Parathyroid adenoma (tissue), 2 donors: ENCODE measurements at regions not wholly inside any gene's neighbourhood (a gene's known extent, or its start where the extent isn't known, plus 50 kb on each side); places are given as distances from the start of the nearest gene placed in this dataset.
"Not testable (repeated sequence)": the region's sequence is repeated elsewhere in the genome, so short reads cannot be mapped to it uniquely, and the experiment has no call there.

Experiments
- H2AFZ ChIP-seq: fragments of 300-600 bp; sonication (generic); one replicate; pipeline ENCODE4 v1.7.0; 2017; ENCODE audit warnings: antibody characterized with exemption, mild to moderate bottlenecking
- H3K27ac ChIP-seq: fragments of 300-600 bp; sonication (generic); one replicate; pipeline ENCODE4 v1.7.0; 2017
- H3K27me3 ChIP-seq: fragments of 300-600 bp; sonication (generic); one replicate; pipeline ENCODE4 v1.7.0; 2017; ENCODE audit warnings: low read length; ENCODE audit not compliant: control insufficient read depth, insufficient read depth
- H3K36me3 ChIP-seq: fragments of 300-600 bp; sonication (generic); one replicate; pipeline ENCODE4 v1.7.0; 2017; ENCODE audit warnings: low read length; ENCODE audit not compliant: control insufficient read depth, insufficient read depth
- H3K4me1 ChIP-seq: fragments of 300-600 bp; sonication (generic); one replicate; pipeline ENCODE4 v1.7.0; 2017; ENCODE audit warnings: control low read depth
- H3K4me2 ChIP-seq: fragments of 300-600 bp; sonication (generic); one replicate; pipeline ENCODE4 v1.7.0; 2017; ENCODE audit warnings: low read length
- H3K4me3 ChIP-seq: fragments of 300-600 bp; sonication (generic); one replicate; pipeline ENCODE4 v1.7.0; 2017; ENCODE audit warnings: low read depth, low read length
- H3K79me2 ChIP-seq: fragments of 300-600 bp; sonication (generic); one replicate; pipeline ENCODE4 v1.7.0; 2017; ENCODE audit warnings: control low read depth
- H3K9ac ChIP-seq: fragments of 300-600 bp; sonication (generic); one replicate; pipeline ENCODE4 v1.7.0; 2017; ENCODE audit warnings: mild to moderate bottlenecking
- H3K9me3 ChIP-seq: fragments of 300-600 bp; sonication (generic); one replicate; pipeline ENCODE4 v1.7.0; 2017; ENCODE audit warnings: low read length; ENCODE audit not compliant: control insufficient read depth
- TF ChIP-seq, protein P1 (sequence below): fragments of 300-600 bp; sonication (generic); IDR thresholded peaks from one replicate; pipeline ENCODE4 v1.7.0; 2017; ENCODE audit warnings: antibody characterized with exemption, mild to moderate bottlenecking
- donor health status: primary hyperparathyroidism.

DNA sequence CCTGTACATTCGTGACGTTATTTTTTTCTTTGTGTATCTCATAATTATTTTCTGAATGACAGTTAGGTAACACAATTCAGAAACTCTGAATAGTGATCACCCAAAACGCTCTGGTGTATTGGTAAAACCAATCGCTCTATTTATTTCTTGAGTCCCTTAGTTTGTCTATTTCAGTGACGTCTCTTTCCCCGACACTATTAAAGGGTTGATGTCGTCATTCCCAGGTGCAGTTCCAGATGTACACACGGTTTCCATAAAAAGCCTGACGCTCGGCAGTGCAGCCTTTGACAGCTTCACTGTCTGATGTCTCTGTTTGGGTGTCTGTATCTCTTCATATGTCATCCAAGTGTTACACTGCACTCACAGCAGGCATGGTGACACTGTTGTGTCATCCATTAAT, 701.4 kb downstream of the TMEM121 start:
- Histone ChIP-seq H3K79me2 (no peaks in the 10 kb centered on the region), H3K4me1 (no peaks in the 10 kb centered on the region), H2AFZ (no peak overlapping the region), H3K27ac (no peak overlapping the region), H3K4me2 (no peak overlapping the region), H3K9ac (no peak overlapping the region), H3K9me3 (no peaks in the 10 kb centered on the region), H3K36me3 (no peaks in the 10 kb centered on the region), H3K4me3 (no peak overlapping the region), H3K27me3 (no peaks in the 10 kb centered on the region)
- TF ChIP-seq, protein P1, sequence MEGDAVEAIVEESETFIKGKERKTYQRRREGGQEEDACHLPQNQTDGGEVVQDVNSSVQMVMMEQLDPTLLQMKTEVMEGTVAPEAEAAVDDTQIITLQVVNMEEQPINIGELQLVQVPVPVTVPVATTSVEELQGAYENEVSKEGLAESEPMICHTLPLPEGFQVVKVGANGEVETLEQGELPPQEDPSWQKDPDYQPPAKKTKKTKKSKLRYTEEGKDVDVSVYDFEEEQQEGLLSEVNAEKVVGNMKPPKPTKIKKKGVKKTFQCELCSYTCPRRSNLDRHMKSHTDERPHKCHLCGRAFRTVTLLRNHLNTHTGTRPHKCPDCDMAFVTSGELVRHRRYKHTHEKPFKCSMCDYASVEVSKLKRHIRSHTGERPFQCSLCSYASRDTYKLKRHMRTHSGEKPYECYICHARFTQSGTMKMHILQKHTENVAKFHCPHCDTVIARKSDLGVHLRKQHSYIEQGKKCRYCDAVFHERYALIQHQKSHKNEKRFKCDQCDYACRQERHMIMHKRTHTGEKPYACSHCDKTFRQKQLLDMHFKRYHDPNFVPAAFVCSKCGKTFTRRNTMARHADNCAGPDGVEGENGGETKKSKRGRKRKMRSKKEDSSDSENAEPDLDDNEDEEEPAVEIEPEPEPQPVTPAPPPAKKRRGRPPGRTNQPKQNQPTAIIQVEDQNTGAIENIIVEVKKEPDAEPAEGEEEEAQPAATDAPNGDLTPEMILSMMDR, result no peak

DNA sequence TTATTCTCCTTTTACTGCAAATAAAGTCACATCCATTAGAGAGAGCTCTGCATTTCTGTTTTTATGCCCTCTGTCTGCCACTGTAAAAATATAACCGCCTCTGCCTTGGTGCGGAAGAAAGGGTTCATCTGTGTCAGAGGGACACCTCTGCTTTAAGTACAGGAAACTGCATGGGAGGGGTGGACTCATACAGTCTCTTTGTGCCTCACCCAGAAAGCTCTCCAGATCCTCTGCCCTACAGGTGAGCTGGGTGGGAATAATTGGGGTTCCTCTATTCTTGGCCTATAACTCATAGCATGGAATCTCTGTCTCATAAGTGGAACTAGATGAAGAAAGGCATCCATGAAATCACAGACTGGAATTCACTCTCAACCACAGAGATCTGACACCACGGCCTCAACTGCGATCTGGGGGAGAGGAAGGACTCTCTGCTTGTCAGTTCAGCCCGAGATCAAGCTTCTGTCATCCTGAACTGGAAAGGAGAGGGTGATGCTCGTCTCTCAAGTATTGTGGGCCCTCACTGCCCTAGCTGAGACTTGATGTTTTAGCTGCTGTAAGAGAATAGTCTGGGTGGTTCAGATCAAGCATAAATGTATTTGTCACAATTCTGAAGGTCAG, 702.3 kb downstream of the TMEM121 start:
- H2AFZ ChIP-seq, result no peak overlapping the region
- no peaks in the 10 kb centered on the region for H3K9me3 ChIP-seq
- H3K36me3 ChIP-seq, result no peaks in the 10 kb centered on the region
- H3K27ac ChIP-seq, result no peak overlapping the region
- no peaks in the 10 kb centered on the region for H3K79me2 ChIP-seq
- no peaks in the 10 kb centered on the region for H3K27me3 ChIP-seq
- no peak overlapping the region for H3K4me2 ChIP-seq
- no peak overlapping the region for H3K4me3 ChIP-seq
- TF ChIP-seq, protein P1, result no peak
- H3K9ac ChIP-seq, result no peak overlapping the region
- H3K4me1 ChIP-seq, result no peaks in the 10 kb centered on the region

DNA sequence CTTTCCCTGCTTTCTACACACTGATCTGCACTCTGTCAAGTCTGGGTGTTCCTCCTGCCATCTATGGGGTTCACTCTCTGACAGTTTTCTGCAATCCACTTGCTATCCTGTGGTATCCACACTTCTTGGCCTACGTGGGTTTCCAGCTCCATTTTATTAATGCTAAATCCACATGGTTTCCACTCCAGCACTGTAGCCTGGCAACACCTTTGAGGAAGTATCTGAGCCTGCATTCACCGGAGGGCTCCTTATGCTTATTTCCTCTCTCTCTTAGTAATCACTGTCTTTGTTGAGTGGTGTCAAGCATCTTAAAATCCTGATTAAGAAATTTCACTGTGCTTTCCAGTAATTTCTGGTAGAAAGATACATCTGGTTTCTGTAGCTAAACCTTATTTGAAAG, 703.7 kb downstream of the TMEM121 start:
- H3K79me2 ChIP-seq, result no peaks in the 10 kb centered on the region
- no peak overlapping the region for H3K9ac ChIP-seq
- H3K36me3 ChIP-seq, result no peaks in the 10 kb centered on the region
- no peaks in the 10 kb centered on the region for H3K4me1 ChIP-seq
- TF ChIP-seq, protein P1, result no peak
- H3K4me3 ChIP-seq, result no peak overlapping the region
- H3K27me3 ChIP-seq, result no peaks in the 10 kb centered on the region
- no peaks in the 10 kb centered on the region for H3K9me3 ChIP-seq
- H3K27ac ChIP-seq, result no peak overlapping the region
- no peak overlapping the region for H3K4me2 ChIP-seq
- H2AFZ ChIP-seq, result no peak overlapping the region

DNA sequence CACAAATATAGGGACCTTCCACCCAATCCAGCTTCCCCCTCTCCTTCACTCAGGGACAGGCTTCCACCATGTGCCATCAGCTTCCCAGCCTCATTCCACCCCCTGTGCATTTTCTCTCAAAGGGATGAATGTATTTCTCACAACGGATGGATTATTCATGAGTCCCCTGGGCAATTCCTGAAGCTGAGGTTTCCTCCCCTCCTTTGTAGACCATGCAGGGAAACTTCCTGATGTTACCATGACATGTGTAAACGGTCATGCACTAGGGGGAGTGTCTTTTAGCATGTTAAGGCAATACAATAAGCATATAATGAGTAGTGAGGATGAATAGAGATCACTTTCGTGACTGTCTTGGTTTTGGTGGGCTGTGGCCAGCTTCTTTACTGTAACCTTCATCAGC, 706.8 kb downstream of the TMEM121 start:
- not testable (repeated sequence) for H3K4me1 ChIP-seq, H3K9ac ChIP-seq, H2AFZ ChIP-seq, H3K27me3 ChIP-seq, H3K79me2 ChIP-seq, H3K4me2 ChIP-seq, H3K36me3 ChIP-seq, H3K4me3 ChIP-seq, H3K9me3 ChIP-seq, H3K27ac ChIP-seq

DNA sequence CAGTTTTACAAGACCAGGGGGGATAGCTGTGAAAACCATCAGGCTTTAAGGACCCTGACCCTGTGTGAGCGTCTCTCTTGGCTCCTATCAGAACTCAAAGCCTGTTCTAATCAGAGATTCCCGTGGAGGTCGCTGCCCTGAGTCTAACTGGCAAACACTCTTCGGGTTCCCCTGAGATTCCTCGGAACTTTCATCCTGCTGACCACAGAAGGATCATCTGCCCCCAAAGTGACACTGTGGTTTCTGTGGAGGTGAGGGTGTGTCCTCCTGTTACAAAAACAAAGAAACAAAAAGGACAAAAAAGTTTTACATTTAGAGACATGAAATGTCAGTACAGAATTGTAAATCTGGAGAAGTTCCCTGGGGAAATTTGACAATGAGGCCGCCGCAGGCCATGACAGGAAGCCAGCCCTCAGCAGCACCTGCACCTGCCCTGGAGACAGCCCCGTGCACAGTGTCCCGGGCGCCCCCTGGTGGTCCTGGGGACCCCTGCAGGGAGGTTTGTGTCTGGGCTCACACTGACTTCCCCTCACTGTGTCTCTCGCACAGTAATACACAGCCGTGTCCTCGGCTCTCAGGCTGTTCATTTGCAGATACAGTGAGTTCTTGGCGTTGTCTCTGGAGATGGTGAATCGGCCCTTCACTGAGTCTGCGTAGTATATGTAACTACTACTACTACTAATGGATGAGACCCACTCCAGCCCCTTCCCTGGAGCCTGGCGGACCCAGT, 708.3 kb downstream of the TMEM121 start:
- not testable (repeated sequence) for H3K36me3 ChIP-seq, H3K9ac ChIP-seq, H3K27ac ChIP-seq, H3K79me2 ChIP-seq, H3K4me3 ChIP-seq, H3K27me3 ChIP-seq, H3K4me2 ChIP-seq, H3K9me3 ChIP-seq, H2AFZ ChIP-seq, H3K4me1 ChIP-seq
- TF ChIP-seq, protein P1, result peak; percentile 38
